Endothelial cell of umbilical vein (primary cell): ENCODE measurements at regions not wholly inside any gene's neighbourhood (a gene's known extent, or its start where the extent isn't known, plus 50 kb on each side); places are given as distances from the start of the nearest gene placed in this dataset.

Experiments used
- BruUV-seq: library from RNA; stranded (reverse); fragments of 400-500 nt; replicated peaks from 2 replicates; lab custom pipeline; 2021; lab: Mats Ljungman, UMichigan
- CTCF ChIA-PET: fragments of 300-600, 350-600 bp; sonication (Branson Sonifier 250); formaldehyde crosslinking; loops from one replicate; lab custom pipeline; 2021; ENCODE audit warnings: antibody characterized with exemption, inconsistent platforms; lab: Charles Lee
- POLR2A ChIA-PET: fragments of 300-600, 350-600 bp; sonication (Branson Sonifier 250); formaldehyde crosslinking; loops from one replicate; lab custom pipeline; 2021; ENCODE audit warnings: antibody characterized with exemption, inconsistent platforms; lab: Charles Lee
- DNase-seq: peaks from one replicate; pipeline ENCODE4 v3.0.0-alpha.2; 2011; ENCODE audit warnings: low read depth, low spot score
- FAIRE-seq: peaks from 2 replicates; lab custom pipeline; 2011; peaks lifted over from hg19 to GRCh38; lab: Jason Lieb, UNC
- H2AFZ ChIP-seq: 2 replicates; pipeline ENCODE4 v1.6.0; 2012; ENCODE audit warnings: low read depth, low read length, control low read depth, inconsistent platforms
- H3K27ac ChIP-seq: 2 replicates; pipeline ENCODE4 v1.5.1; 2011; ENCODE audit warnings: low read depth, mild to moderate bottlenecking, control low read depth, low read length, moderate library complexity; ENCODE audit not compliant: insufficient read depth
- H3K27me3 ChIP-seq, 2 experiments: 2 replicates each; pipeline versions ENCODE4 v1.6.0 to v1.6.1; 2011; ENCODE audit warnings: low read length in 2 of 2, mixed read lengths in 1 of 2; ENCODE audit not compliant: control insufficient read depth in 2 of 2, insufficient read depth in 2 of 2
- H3K36me3 ChIP-seq, 2 experiments: 2 replicates in 1 of 2; 3 replicates in 1 of 2; pipeline ENCODE4 v1.5.1; 2011; ENCODE audit warnings: low read length in 2 of 2, mild to moderate bottlenecking in 1 of 2, moderate library complexity in 1 of 2; ENCODE audit not compliant: control insufficient read depth in 2 of 2, insufficient read depth in 2 of 2; ENCODE audit errors: extremely low read depth in 1 of 2
- H3K4me1 ChIP-seq: 3 replicates; pipeline ENCODE4 v1.5.1; 2011; ENCODE audit warnings: mild to moderate bottlenecking, low read length; ENCODE audit not compliant: control insufficient read depth, insufficient read depth; ENCODE audit errors: extremely low read depth
- H3K4me2 ChIP-seq: 2 replicates; pipeline ENCODE4 v1.6.1; 2011; ENCODE audit warnings: low read length, control low read depth, mixed read lengths; ENCODE audit not compliant: insufficient read depth
- H3K4me3 ChIP-seq, 3 experiments: fragments of 200-600 bp in 1 of 3; sonication (generic), shearing (Covaris generic) in 1 of 3; replicated peaks in 1 of 3; 2 replicates each; pipeline ENCODE4 v1.5.1; 2011 to 2016; ENCODE audit warnings: control low read depth in 3 of 3, low read length in 3 of 3, mild to moderate bottlenecking in 2 of 3, inconsistent platforms in 1 of 3, low read depth in 1 of 3, moderate library complexity in 1 of 3; ENCODE audit not compliant: insufficient read depth in 1 of 3
- H3K79me2 ChIP-seq: 2 replicates; pipeline ENCODE4 v1.6.0; 2012; ENCODE audit warnings: low read length, inconsistent platforms; ENCODE audit not compliant: control insufficient read depth, insufficient read depth
- H3K9ac ChIP-seq: replicated peaks from 2 replicates; pipeline ENCODE3; 2011; ENCODE audit warnings: low read length, control low read depth; ENCODE audit not compliant: insufficient read depth; ENCODE audit errors: extremely low read depth
- H3K9me1 ChIP-seq: replicated peaks from 3 replicates; pipeline ENCODE4 v1.6.0; 2011; ENCODE audit warnings: mild to moderate bottlenecking, low read length; ENCODE audit not compliant: control insufficient read depth, insufficient read depth; ENCODE audit errors: extremely low read depth
- H3K9me3 ChIP-seq: replicated peaks from 2 replicates; pipeline ENCODE4 v1.5.1; 2012; ENCODE audit warnings: low read length, inconsistent platforms; ENCODE audit not compliant: control insufficient read depth, insufficient read depth
- H4K20me1 ChIP-seq: replicated peaks from 2 replicates; pipeline ENCODE3; 2011; ENCODE audit warnings: mild to moderate bottlenecking, low read length; ENCODE audit not compliant: control insufficient read depth, insufficient read depth; ENCODE audit errors: extremely low read depth
- CTCF ChIP-seq, 2 donors: IDR thresholded peaks; 1 replicate in 1 of 2; 2 replicates in 1 of 2; pipeline ENCODE4 v1.5.1; 2011; ENCODE audit warnings: low read length in 2 of 2, mild to moderate bottlenecking in 2 of 2, moderate library complexity in 2 of 2, control low read depth in 1 of 2, inconsistent platforms in 1 of 2, low read depth in 1 of 2; ENCODE audit not compliant: insufficient read depth in 1 of 2; ENCODE audit errors: extremely low read depth in 1 of 2
- EZH2 ChIP-seq: IDR thresholded peaks from 2 replicates; pipeline ENCODE4 v1.6.1; 2012; ENCODE audit warnings: borderline replicate concordance, low read depth, mild to moderate bottlenecking, moderate library complexity, low read length, inconsistent platforms; ENCODE audit not compliant: severe bottlenecking
- FOS ChIP-seq: IDR thresholded peaks from 2 replicates; pipeline ENCODE4 v1.6.1; 2011; ENCODE audit warnings: mild to moderate bottlenecking, low read length, moderate library complexity, borderline replicate concordance; ENCODE audit not compliant: insufficient read depth
- GATA2 ChIP-seq: IDR thresholded peaks from 2 replicates; pipeline ENCODE4 v1.7.0; 2011; ENCODE audit warnings: low read depth, mild to moderate bottlenecking, moderate library complexity, mixed read lengths, low read length; ENCODE audit not compliant: insufficient read length, insufficient read depth
- JUN ChIP-seq: IDR thresholded peaks from 2 replicates; pipeline ENCODE4 v1.6.1; 2011; ENCODE audit warnings: borderline replicate concordance, low read depth; ENCODE audit not compliant: insufficient read length, insufficient read depth
- MAX ChIP-seq: IDR thresholded peaks from 2 replicates; pipeline ENCODE4 v1.6.1; 2011; ENCODE audit not compliant: insufficient read depth, insufficient read length
- MYC ChIP-seq: IDR thresholded peaks from one replicate; pipeline ENCODE4 v1.6.1; 2011; ENCODE audit warnings: mild to moderate bottlenecking, low read depth, low read length
- POLR2A ChIP-seq: IDR thresholded peaks from 2 replicates; pipeline ENCODE4 v1.6.1; 2012; ENCODE audit warnings: low read depth, mild to moderate bottlenecking, control low read depth, low read length
- POLR2AphosphoS5 ChIP-seq: IDR thresholded peaks from 2 replicates; pipeline ENCODE4 v1.6.1; 2012; ENCODE audit warnings: low read depth, mild to moderate bottlenecking, control low read depth, low read length, moderate library complexity; ENCODE audit not compliant: insufficient read depth
- dilution Hi-C: fragments of 300-500 bp; cut with MboI; formaldehyde crosslinking; loops from one replicate; pipeline ENCODE4 v1.15.0; 2019; ENCODE audit warnings: low sequenced_read_pairs; ENCODE audit not compliant: extremely low pct_ligation_motif_present
- intact Hi-C: fragments of 100-400 bp; cut with micrococcal nuclease; formaldehyde crosslinking; loops from one replicate; pipeline ENCODE4 v1.10.0; 2022

GRCh38 chr2:238645095-238645494, 202.8 kb upstream of the TWIST2 start:
- BruUV-seq = no TSS peak
- Histone ChIP-seq H3K4me3 (no peak overlapping the region), H3K9ac (peak overlapping the region; percentile 54), H3K79me2 (no peaks in the 10 kb centered on the region), H3K4me2 (no peak overlapping the region), H3K4me1 (peaks cover 18% of the 10 kb centered on the region), H3K27me3 (no peaks in the 10 kb centered on the region), H3K9me1 (no peaks in the 10 kb centered on the region), H4K20me1 (no peaks in the 10 kb centered on the region), H3K9me3 (no peaks in the 10 kb centered on the region), H3K36me3 (no peaks in the 10 kb centered on the region), H2AFZ (no peak overlapping the region), H3K27ac (peak overlapping the region; percentile 60)
- FAIRE-seq (no peak), DNase-seq (no peak)
- TF ChIP-seq FOS = no peak
- intact Hi-C loops = no loop called here
- CTCF ChIA-PET = interaction anchor here (0.8 to 1.5 kb wide), 3 partner anchors 48 to 132 kb away, joined by 3 to 5 read pairs (median 4); no protein-coding TSS in a partner anchor
- POLR2A ChIA-PET = no interaction called here
- dilution Hi-C loops = no loop called here

- Histone ChIP-seq H3K27me3 (no peaks in the 10 kb centered on the region), H3K9me3 (no peaks in the 10 kb centered on the region), H3K9me1 (no peaks in the 10 kb centered on the region), H4K20me1 (no peaks in the 10 kb centered on the region), H3K36me3 (no peaks in the 10 kb centered on the region), H3K4me2 (no peak overlapping the region), H3K27ac (no peak overlapping the region), H2AFZ (no peak overlapping the region), H3K4me1 (peaks cover 18% of the 10 kb centered on the region), H3K9ac (no peak overlapping the region), H3K4me3 (no peak overlapping the region), H3K79me2 (no peaks in the 10 kb centered on the region)
- dilution Hi-C loops = no loop called here
- CTCF ChIA-PET = no interaction called here
- TF ChIP-seq EZH2 (no peak), MYC (no peak), MAX (no peak), GATA2 (no peak), POLR2A (no peak), FOS (no peak), POLR2AphosphoS5 (no peak), JUN (no peak), CTCF (IDR thresholded peaks at IDR 0.05; ENCODE audit: extremely low read depth in 1 of 2, insufficient read depth in 1 of 2, low read depth in 1 of 2, low read length in 2 of 2) (no peak)
- BruUV-seq = no TSS peak
- DNase-seq (no peak), FAIRE-seq (no peak)
- POLR2A ChIA-PET = no interaction called here
- intact Hi-C loops = no loop called here
These were observed 202.2 kb upstream of the TWIST2 start for GRCh38 chr2:238645716-238646115.
